Neural progenitor cell (in vitro differentiated cells): ENCODE measurements at regions not wholly inside any gene's neighbourhood (a gene's known extent, or its start where the extent isn't known, plus 50 kb on each side); places are given as distances from the start of the nearest gene placed in this dataset.
"Not testable (repeated sequence)": the region's sequence is repeated elsewhere in the genome, so short reads cannot be mapped to it uniquely, and the experiment has no call there.

Source experiments
- DNase-seq: peaks from one replicate; pipeline ENCODE4 v3.0.0-alpha.2; 2016; ENCODE audit warnings: low spot score
- H2AFZ ChIP-seq: fragments of 200-600 bp; sonication (generic); replicated peaks from 2 replicates; pipeline ENCODE4 v1.6.1; 2016; ENCODE audit warnings: antibody characterized with exemption
- H3F3A ChIP-seq: fragments of 200-600 bp; sonication (generic); 2 replicates; pipeline ENCODE4 v1.6.1; 2016; ENCODE audit warnings: antibody characterized with exemption, low read depth
- H3K27ac ChIP-seq: fragments of 200-600 bp; sonication (generic); 2 replicates; pipeline ENCODE4 v1.5.1; 2016; ENCODE audit warnings: mild to moderate bottlenecking
- H3K27me3 ChIP-seq: fragments of 200-600 bp; sonication (generic); 2 replicates; pipeline ENCODE4 v1.6.1; 2016; ENCODE audit warnings: mild to moderate bottlenecking, moderate library complexity
- H3K36me3 ChIP-seq: fragments of 200-600 bp; sonication (generic); 2 replicates; pipeline ENCODE4 v1.5.1; 2016
- H3K4me1 ChIP-seq: fragments of 200-600 bp; sonication (generic); 2 replicates; pipeline ENCODE4 v1.6.1; 2016; ENCODE audit warnings: mixed run types
- H3K4me2 ChIP-seq: fragments of 200-600 bp; sonication (generic); 2 replicates; pipeline ENCODE4 v1.6.1; 2016
- H3K4me3 ChIP-seq: fragments of 200-600 bp; sonication (generic); 2 replicates; pipeline ENCODE4 v1.5.1; 2016
- H3K79me2 ChIP-seq: fragments of 200-600 bp; sonication (generic); 2 replicates; pipeline ENCODE4 v1.6.1; 2016; ENCODE audit warnings: low read depth
- H3K9ac ChIP-seq: fragments of 200-600 bp; sonication (generic); 2 replicates; pipeline ENCODE4 v1.6.1; 2016
- H3K9me3 ChIP-seq: fragments of 200-600 bp; sonication (generic); 2 replicates; pipeline ENCODE4 v1.5.1; 2016; ENCODE audit warnings: low read depth
- H4K20me1 ChIP-seq: fragments of 200-600 bp; sonication (generic); 2 replicates; pipeline ENCODE4 v1.6.1; 2016; ENCODE audit warnings: low read depth
- H3K27ac Mint-ChIP-seq: 3 replicates; pipeline ENCODE4 v1.8.0; 2021; ENCODE audit warnings: mixed read lengths
- H3K27me3 Mint-ChIP-seq: 2 replicates; pipeline ENCODE4 v1.8.0; 2022; ENCODE audit warnings: low read depth, mild to moderate bottlenecking, inconsistent platforms, moderate library complexity, mixed read lengths; ENCODE audit not compliant: insufficient read depth
- H3K36me3 Mint-ChIP-seq: 3 replicates; pipeline ENCODE4 v1.8.0; 2021; ENCODE audit warnings: mixed read lengths
- H3K4me1 Mint-ChIP-seq: 3 replicates; pipeline ENCODE4 v1.8.0; 2021; ENCODE audit warnings: mixed read lengths
- H3K4me3 Mint-ChIP-seq: 3 replicates; pipeline ENCODE4 v1.8.0; 2021; ENCODE audit warnings: mild to moderate bottlenecking, moderate library complexity, mixed read lengths
- H3K9me3 Mint-ChIP-seq: 3 replicates; pipeline ENCODE4 v1.8.0; 2020; ENCODE audit warnings: mixed read lengths
- EZH2 ChIP-seq: fragments of 200-600 bp; sonication (generic); IDR thresholded peaks from 2 replicates; pipeline ENCODE4 v1.6.1; 2017; ENCODE audit warnings: antibody characterized with exemption, mild to moderate bottlenecking, moderate library complexity
- EZH2phosphoT487 ChIP-seq: fragments of 200-600 bp; sonication (generic); IDR thresholded peaks from 2 replicates; pipeline ENCODE4 v1.6.1; 2017; ENCODE audit warnings: antibody characterized with exemption
- TF ChIP-seq, protein P1 (sequence below): fragments of 200-600 bp; sonication (generic); IDR thresholded peaks from 2 replicates; pipeline ENCODE4 v1.5.1; 2017; ENCODE audit warnings: antibody characterized with exemption, mild to moderate bottlenecking

DNA sequence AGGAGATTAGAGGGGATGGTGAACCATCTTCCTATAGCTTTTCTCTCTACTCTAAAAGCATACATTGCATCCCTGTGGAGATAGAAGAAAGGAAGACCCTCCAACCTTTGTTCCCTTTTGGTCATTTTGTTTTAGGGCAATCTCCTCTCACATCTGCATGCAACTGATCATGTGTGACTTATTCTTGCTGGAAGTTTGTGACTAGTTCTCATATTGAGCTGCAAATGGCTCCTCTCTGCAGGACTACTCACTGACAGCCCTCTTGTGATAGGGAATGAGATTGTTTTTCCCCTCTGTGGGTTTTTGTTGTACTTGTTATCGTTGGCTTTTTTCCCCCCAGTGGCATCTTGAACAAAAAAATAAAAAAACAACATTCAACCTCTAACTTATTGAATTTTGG lies 416.0 kb upstream of the CNTNAP5 start:
- peaks cover 8% of the 10 kb centered on the region for H3K9me3 Mint-ChIP-seq
- Histone ChIP-seq H2AFZ (peak overlapping the region; percentile 34), H3K27me3 (no peaks in the 10 kb centered on the region), H4K20me1 (no peaks in the 10 kb centered on the region), H3K4me2 (peak overlapping the region; percentile 47), H3K79me2 (no peaks in the 10 kb centered on the region), H3K27ac (no peak overlapping the region), H3K4me1 (peaks cover 12% of the 10 kb centered on the region), H3K4me3 (no peak overlapping the region), H3K9me3 (no peaks in the 10 kb centered on the region), H3K9ac (no peak overlapping the region), H3F3A (peaks cover 8% of the 10 kb centered on the region), H3K36me3 (no peaks in the 10 kb centered on the region)
- TF ChIP-seq, protein P1, sequence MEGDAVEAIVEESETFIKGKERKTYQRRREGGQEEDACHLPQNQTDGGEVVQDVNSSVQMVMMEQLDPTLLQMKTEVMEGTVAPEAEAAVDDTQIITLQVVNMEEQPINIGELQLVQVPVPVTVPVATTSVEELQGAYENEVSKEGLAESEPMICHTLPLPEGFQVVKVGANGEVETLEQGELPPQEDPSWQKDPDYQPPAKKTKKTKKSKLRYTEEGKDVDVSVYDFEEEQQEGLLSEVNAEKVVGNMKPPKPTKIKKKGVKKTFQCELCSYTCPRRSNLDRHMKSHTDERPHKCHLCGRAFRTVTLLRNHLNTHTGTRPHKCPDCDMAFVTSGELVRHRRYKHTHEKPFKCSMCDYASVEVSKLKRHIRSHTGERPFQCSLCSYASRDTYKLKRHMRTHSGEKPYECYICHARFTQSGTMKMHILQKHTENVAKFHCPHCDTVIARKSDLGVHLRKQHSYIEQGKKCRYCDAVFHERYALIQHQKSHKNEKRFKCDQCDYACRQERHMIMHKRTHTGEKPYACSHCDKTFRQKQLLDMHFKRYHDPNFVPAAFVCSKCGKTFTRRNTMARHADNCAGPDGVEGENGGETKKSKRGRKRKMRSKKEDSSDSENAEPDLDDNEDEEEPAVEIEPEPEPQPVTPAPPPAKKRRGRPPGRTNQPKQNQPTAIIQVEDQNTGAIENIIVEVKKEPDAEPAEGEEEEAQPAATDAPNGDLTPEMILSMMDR = no peak
- TF ChIP-seq EZH2 (no peak), EZH2phosphoT487 (no peak)
- no peak overlapping the region for H3K4me3 Mint-ChIP-seq
- peaks cover 25% of the 10 kb centered on the region for H3K4me1 Mint-ChIP-seq
- peaks cover 8% of the 10 kb centered on the region for H3K27me3 Mint-ChIP-seq
- DNase-seq = peak; percentile 8
- no peaks in the 10 kb centered on the region for H3K36me3 Mint-ChIP-seq
- peak overlapping the region; percentile 32 for H3K27ac Mint-ChIP-seq

DNA sequence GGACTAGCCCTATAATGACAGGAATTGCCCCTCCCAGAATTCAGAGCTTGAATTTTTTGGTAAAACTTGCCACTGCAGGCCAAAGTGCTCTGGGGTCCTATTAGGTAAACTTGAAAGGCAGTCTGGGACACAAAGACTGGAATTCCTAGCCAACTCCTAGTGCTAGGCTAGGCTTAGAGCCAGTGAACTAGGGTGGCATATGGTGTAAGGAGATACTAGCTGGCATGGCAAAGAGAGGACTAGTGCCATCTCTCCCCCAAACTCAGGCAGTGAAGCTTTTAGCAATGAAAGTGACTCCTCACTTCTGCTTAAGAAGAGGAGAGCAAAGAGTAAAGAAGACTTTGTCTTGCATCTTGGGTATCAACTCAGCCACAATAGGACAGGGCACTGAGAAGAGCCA lies 410.5 kb upstream of the CNTNAP5 start:
- Histone ChIP-seq H2AFZ (no peak overlapping the region), H4K20me1 (no peaks in the 10 kb centered on the region), H3K79me2 (no peaks in the 10 kb centered on the region), H3K9me3 (no peaks in the 10 kb centered on the region), H3K27ac (no peak overlapping the region), H3K4me3 (no peak overlapping the region), H3K36me3 (no peaks in the 10 kb centered on the region), H3K9ac (no peak overlapping the region), H3F3A (no peaks in the 10 kb centered on the region), H3K4me2 (no peak overlapping the region), H3K27me3 (no peaks in the 10 kb centered on the region), H3K4me1 (peaks cover 2% of the 10 kb centered on the region)
- Mint-ChIP-seq H3K9me3 (peaks cover 39% of the 10 kb centered on the region), H3K27ac (no peak overlapping the region), H3K36me3 (no peaks in the 10 kb centered on the region), H3K4me3 (no peak overlapping the region), H3K27me3 (no peaks in the 10 kb centered on the region), H3K4me1 (peaks cover 6% of the 10 kb centered on the region)
- DNase-seq = no peak
- TF ChIP-seq, protein P1 = no peak
- TF ChIP-seq EZH2 = no peak
- TF ChIP-seq EZH2phosphoT487 = no peak

DNA sequence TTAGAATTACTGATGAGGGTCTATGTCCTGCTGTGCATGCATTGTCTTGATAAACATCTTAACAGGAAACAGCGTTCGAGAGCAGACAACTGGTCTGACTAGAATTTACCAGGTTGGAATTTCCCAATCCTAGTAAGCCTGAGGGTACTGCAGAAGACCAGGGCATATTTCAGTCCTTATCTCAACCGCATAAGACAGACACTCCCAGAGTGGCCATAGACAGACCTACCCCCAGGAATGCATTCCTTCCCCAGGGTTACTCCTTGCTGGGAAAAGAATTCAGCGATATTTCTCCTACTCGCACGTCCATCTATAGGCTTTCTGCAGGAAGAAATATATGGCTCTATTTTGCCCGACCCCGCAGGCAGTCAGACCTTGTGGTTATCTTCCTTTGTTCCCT lies 406.4 kb upstream of the CNTNAP5 start:
- not testable (repeated sequence) for H3K9ac ChIP-seq, H3K4me3 Mint-ChIP-seq, H3K4me2 ChIP-seq, H3K4me1 ChIP-seq, H3K79me2 ChIP-seq, H3K4me3 ChIP-seq, H3K27me3 Mint-ChIP-seq, H2AFZ ChIP-seq, H3K9me3 ChIP-seq, H3F3A ChIP-seq, H3K27me3 ChIP-seq, H4K20me1 ChIP-seq, H3K27ac Mint-ChIP-seq, H3K27ac ChIP-seq, H3K36me3 Mint-ChIP-seq, DNase-seq, H3K36me3 ChIP-seq, H3K4me1 Mint-ChIP-seq
- peaks cover 31% of the 10 kb centered on the region for H3K9me3 Mint-ChIP-seq

DNA sequence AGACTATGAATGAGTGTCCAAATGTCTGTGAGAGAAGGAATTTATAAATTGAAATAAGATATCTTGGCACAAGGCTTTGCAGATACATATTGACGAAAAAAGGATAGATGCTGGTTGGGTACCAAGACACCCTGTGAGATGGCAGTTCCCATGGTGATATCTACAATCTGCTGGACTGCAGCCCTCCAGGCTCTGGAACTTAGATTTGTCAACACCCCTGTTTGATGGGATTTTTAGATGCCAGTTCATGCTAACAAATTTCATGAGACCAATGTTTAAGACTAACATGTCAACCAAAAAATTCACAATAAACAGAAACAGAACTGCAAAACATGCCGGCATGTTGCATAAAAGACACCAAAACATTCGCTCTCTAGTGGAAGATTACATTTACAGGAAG lies 400.3 kb upstream of the CNTNAP5 start:
- Histone ChIP-seq H3K9ac (no peak overlapping the region), H3K27me3 (no peaks in the 10 kb centered on the region), H3K9me3 (no peaks in the 10 kb centered on the region), H3K4me2 (no peak overlapping the region), H3K36me3 (no peaks in the 10 kb centered on the region), H4K20me1 (no peaks in the 10 kb centered on the region), H3F3A (no peaks in the 10 kb centered on the region), H2AFZ (no peak overlapping the region), H3K4me1 (peaks cover 4% of the 10 kb centered on the region), H3K4me3 (no peak overlapping the region), H3K27ac (no peak overlapping the region), H3K79me2 (no peaks in the 10 kb centered on the region)
- TF ChIP-seq EZH2 (no peak), EZH2phosphoT487 (no peak)
- TF ChIP-seq, protein P1 = no peak
- Mint-ChIP-seq H3K27ac (no peak overlapping the region), H3K4me1 (peaks cover 4% of the 10 kb centered on the region), H3K9me3 (no peaks in the 10 kb centered on the region), H3K27me3 (peaks cover 2% of the 10 kb centered on the region), H3K4me3 (no peak overlapping the region), H3K36me3 (no peaks in the 10 kb centered on the region)
- DNase-seq = no peak
